Activated CD4-positive, alpha-beta T cell treated with anti-CD3 and anti-CD28 coated beads, Interleukin-2, Interleukin-6, amounts not matched to agents 100 ng/mL and 50 ng/mL, durations not matched to agents 16 hours and 8 hours (primary cell): ENCODE measurements at regions not wholly inside any gene's neighbourhood (a gene's known extent, or its start where the extent isn't known, plus 50 kb on each side); places are given as distances from the start of the nearest gene placed in this dataset.
"Not testable (repeated sequence)": the region's sequence is repeated elsewhere in the genome, so short reads cannot be mapped to it uniquely, and the experiment has no call there.

Source experiments
- DNase-seq: peaks from one replicate; pipeline ENCODE4 v3.0.0-alpha.2; 2020

- DNase-seq = no peak
Measured at GRCh38 chr2:131584380-131584779, 56.7 kb downstream of the CCDC74A start.

- no peak for DNase-seq
Measured at GRCh38 chr2:131584940-131585339, 57.3 kb downstream of the CCDC74A start.

GRCh38 chr2:131588152-131588873, 60.6 kb downstream of the CCDC74A start:
- no peak for DNase-seq

DNA sequence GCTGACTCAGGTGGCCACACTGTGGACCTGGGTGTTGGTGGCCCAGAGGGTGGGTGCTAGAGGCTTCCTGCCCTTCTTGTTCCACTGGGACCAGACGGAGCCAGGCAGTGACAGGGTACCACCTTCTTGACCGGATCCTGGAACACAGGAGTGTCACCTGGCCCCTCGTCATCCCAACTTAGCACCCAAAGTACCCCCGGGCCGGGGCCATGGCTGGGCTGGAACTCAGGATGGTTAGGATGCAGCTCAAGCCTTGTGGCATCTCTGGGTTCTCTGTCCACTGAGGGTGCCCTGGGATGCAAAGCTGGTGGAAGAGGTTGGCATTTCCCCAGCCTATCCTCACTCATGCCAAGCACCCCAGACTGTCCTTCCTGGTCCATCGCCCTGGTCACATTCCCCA, 61.4 kb downstream of the CCDC74A start:
- not testable (repeated sequence) for DNase-seq

- no peak for DNase-seq
Measured at GRCh38 chr2:131590366-131590765, 62.7 kb downstream of the CCDC74A start.

GRCh38 chr2:131590896-131591295, 63.2 kb downstream of the CCDC74A start:
- no peak for DNase-seq

DNA sequence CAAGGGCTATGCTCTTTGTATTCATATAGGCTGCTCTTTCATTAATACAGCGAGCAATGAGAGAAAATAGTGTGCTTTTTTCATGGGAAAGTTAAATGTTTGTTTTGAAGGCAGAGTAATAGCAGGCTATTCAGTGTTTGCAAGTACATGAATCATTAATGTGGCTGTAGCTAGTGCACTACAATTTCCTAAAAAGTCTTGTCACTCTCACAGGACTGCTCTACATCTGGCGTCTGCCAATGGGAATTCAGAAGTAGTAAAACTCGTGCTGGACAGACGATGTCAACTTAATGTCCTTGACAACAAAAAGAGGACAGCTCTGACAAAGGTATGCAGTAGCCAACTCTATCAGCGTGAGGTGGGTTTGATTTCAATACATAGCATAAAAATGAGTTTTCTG, 68.9 kb downstream of the CCDC74A start:
- DNase-seq = not testable (repeated sequence)

DNA sequence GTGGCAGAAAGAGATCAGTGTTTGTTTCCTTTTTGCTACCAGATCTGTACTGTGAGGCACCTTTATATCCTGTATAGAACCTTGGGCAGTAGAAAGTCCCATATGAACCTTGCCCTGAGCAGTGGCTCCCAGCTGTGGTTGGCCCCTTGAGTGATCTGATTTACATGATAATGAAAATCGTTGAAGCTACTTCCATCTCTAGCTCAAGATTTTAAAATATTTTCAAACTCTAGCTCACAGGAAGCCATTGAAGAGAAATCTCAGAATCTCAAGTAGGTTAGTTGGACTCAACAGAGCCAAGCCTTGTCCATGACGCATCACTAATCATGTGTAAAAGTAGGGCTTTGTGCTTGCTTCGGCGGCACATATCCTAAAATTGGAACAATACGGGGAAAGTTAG, 74.8 kb downstream of the CCDC74A start:
- not testable (repeated sequence) for DNase-seq

DNA sequence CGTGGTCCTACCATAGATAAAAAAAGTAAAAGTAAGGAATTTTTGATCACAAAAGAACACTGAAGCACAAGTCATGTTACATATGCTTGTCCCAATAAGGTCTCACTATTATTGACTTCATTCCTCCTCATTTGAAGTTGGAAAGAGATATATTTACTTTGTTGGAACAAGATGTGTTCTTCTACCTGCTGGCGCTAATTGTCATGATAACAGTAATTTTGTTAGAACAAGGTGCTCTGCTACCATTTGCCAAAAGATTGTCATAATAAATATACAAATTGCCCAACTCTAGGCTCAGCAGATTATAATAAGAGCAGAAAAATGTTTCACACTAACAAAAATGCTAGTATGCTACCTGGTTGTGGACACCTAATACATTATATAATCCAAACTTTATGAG, 77.0 kb downstream of the CCDC74A start:
- not testable (repeated sequence) for DNase-seq

DNA sequence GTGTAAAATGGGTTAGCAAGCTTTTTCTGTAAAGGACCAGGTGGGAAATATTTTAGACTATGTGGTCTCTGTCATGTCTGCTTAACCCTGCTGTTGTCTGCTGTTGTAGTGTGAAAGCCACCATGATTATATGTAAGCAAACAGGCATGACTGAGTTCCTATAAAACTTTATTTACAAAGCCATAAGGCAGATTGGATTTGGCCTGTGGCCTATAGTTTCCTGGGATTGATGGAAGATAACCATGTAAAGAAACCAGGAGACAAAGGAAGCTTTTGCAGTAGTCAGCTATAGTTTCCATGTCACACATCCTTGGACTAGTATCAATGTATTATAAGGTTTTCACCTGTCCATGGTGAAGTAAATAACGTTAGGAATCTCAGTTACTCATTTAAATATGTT, 78.7 kb downstream of the CCDC74A start:
- DNase-seq = not testable (repeated sequence)

DNA sequence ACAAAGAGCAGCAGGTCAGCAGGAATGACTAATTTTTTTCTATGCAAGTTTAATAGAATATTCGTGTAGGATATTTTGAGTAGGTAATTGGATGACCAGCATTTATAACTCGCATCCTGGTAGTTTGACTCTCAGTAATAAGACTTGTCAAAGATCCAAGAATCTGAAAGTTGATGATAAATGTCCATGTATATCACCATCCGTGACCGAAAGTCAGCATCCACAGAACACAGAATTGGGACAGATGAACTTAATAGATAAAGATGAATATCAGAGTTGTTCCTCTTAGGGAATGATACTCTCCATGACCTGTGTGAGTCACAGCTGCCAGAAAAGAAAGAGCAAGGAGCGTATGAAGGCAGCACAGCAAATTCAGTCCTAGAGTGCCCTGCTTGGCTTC, 79.4 kb downstream of the CCDC74A start:
- not testable (repeated sequence) for DNase-seq

DNA sequence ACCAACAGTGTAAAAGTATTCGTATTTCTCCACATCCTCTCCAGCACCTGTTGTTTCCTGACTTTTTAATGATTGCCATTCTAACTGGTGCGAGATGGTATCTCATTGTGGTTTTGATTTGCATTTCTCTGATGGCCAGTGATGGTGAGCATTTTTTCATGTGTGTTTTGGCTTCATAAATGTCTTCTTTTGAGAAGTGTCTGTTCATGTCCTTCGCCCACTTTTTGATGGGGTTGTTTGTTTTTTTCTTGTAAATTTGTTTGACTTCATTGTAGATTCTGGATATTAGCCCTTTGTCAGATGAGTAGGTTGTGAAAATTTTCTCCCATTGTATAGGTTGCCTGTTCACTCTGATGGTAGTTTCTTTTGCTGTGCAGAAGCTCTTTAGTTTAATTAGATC, 86.9 kb downstream of the CCDC74A start:
- not testable (repeated sequence) for DNase-seq

- DNase-seq = not testable (repeated sequence)
Measured at GRCh38 chr2:131618320-131618719, 90.6 kb downstream of the CCDC74A start.

DNA sequence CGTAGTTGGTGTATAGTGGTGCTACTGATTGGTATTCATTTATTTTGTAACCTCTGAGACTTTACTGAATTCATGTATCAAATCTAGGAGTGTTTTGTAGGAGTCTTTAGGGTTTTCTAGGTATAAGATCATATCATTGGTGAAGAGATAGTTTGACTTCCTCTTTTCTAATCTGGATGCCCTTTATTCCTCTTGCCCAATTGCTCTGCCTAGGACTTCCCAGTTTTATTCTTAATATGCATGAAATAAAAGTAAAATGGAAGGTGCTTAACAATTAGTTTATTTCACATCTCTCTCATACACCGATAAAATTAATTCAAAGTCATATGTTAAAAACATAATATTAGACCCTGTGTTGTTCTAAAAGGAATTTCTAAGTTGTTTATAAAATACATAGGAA, 95.2 kb downstream of the CCDC74A start:
- not testable (repeated sequence) for DNase-seq

DNA sequence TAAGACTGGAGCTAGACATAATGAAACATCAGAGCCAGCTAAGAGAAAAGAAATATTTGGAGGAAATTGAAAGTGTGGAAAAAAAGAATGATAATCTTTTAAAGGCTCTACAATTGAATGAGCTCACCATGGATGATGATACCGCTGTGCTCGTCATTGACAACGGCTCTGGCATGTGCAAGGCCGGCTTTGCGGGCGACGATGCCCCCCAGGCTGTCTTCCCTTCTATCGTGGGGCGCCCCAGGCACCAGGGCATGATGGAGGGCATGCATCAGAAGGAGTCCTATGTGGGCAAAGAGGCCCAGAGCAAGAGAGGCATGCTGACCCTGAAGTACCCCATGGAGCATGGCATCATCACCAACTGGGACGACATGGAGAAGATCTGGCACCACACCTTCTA, 98.3 kb downstream of the CCDC74A start:
- DNase-seq = not testable (repeated sequence)

DNA sequence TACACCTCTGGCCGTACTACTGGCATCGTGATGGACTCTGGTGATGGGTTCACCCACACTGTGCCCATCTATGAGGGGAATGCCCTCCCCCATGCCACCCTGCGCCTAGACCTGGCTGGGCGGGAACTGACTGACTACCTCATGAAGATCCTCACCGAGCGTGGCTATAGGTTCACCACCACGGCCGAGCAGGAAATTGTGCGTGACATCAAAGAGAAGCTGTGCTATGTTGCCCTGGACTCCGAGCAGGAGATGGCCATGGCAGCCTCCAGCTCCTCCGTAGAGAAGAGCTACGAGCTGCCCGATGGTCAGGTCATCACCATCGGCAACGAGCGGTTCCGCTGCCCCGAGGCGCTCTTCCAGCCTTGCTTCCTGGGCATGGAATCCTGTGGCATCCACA, 98.9 kb downstream of the CCDC74A start:
- not testable (repeated sequence) for DNase-seq

GRCh38 chr2:131627777-131628176, 100.1 kb downstream of the CCDC74A start:
- not testable (repeated sequence) for DNase-seq

DNA sequence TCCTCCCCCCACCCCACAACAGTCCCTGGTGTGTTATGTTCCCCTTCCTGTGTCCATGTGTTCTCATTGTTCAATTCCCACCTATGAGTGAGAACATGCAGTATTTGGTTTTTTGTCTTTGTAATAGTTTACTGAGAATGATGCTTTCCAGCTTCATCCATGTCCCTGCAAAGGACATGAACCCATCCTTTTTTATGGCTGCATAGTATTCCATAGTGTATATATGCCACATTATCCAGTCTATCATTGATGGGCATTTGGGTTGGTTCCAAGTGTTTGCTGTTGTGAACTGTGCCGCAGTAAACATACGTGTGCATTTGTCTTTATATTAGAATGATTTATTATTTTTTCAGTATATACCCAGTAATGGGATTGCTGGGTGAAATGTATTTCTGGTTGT, 104.0 kb downstream of the CCDC74A start:
- not testable (repeated sequence) for DNase-seq

GRCh38 chr2:131633405-131633804, 105.7 kb downstream of the CCDC74A start:
- not testable (repeated sequence) for DNase-seq

DNA sequence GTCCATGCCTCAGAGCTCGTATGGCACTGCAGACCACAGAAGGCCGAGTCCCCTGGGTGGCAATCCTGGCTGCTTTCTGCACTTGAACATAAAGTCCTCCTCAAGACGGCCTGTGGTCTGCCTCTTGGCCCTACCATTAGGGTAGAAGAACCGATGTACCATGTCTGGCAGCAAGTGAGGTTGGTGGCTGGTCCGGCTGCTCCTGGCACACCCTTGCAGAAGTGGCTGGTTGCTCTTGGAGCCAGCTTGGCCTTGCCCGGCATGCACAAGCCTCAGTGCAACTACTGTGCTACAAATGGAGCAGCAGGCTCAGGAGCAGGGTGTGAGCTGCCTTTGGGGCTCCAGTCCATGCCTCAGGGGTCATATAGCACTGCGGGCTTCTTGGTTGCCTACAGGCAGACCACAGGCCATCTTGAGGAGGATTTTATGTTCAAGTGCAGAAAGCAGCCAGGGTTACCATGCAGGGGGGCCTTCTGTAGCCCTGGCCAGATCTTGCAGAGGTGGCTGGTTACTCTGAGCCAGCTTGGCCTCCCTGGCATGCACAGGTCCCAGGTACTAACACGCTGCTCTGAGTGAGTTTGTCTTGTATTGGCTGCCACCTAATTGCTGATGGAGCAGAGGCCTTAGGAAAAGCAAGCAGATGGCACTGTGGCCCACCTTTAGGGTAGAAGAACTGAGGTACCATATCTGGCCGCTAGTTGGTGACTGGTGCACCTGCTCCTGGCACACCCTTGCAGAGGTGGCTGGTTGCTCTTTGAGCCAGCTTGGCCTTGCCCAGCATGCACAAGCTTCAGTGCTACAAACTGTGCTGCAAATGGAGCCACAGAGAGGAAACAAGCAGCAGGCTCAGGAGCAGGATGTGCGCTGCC, 106.4 kb downstream of the CCDC74A start:
- DNase-seq = not testable (repeated sequence)

- DNase-seq = no peak
Measured at GRCh38 chr2:131635611-131636010, 107.9 kb downstream of the CCDC74A start.

DNA sequence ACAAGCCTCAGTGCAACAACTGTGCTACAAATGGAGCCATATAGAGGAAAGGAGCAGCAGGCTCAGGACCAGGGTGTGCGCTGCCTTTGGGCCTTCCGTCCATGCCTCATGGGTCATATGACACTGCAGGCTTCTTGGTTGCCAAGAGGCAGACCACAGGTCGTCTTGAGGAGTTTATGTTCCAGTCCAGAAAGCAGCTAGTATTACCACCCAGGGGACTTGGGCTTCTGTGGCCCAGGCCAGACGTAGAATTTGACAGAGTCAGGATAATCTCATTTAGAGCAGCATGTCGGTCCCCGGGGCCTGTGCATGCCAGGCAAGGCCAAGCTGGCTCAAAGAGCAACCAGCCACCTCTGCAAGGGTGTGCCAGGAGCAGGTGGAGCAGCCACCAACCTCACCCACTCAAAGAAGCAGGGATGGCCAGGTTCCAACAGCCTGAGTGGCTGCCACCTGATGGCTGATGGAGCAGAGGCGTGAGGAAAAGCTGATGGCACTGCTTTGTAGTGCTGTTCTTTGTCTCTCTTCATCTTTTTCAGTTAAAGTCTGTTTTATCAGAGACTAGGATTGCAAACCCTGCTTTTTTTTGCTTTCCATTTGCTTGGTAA, 109.1 kb downstream of the CCDC74A start:
- DNase-seq = not testable (repeated sequence)

GRCh38 chr2:131639001-131639620, 111.4 kb downstream of the CCDC74A start:
- DNase-seq = not testable (repeated sequence)
